Hematopoietic multipotent progenitor cell treated with erythropoietin and hydrocortisone succinate and interleukin-3 and kit ligand, for 4 days (in vitro differentiated cells): ENCODE measurements at regions not wholly inside any gene's neighbourhood (a gene's known extent, or its start where the extent isn't known, plus 50 kb on each side); places are given as distances from the start of the nearest gene placed in this dataset.

ENCODE experiments used
- DNase-seq: peaks from one replicate; pipeline ENCODE4 v3.0.0-alpha.2; 2015

GRCh38 chr12:123100882-123101281 lies 50.0 kb downstream of the PITPNM2 start:
- DNase-seq: no peak

GRCh38 chr12:123100450-123100849 lies 50.4 kb downstream of the PITPNM2 start:
- no peak for DNase-seq

GRCh38 chr12:123099560-123100192 lies 51.2 kb downstream of the PITPNM2 start:
- DNase-seq: no peak

- DNase-seq: no peak
Observed at GRCh38 chr12:123098780-123099179, 52.1 kb downstream of the PITPNM2 start.

GRCh38 chr12:123097561-123098084 lies 53.3 kb downstream of the PITPNM2 start:
- DNase-seq: no peak

- no peak for DNase-seq
Observed at GRCh38 chr12:123096741-123097140, 54.1 kb downstream of the PITPNM2 start.

- DNase-seq: no peak
Observed at GRCh38 chr12:123096182-123096581, 54.7 kb downstream of the PITPNM2 start.

GRCh38 chr12:123095078-123095881 lies 55.6 kb downstream of the PITPNM2 start:
- DNase-seq: no peak

GRCh38 chr12:123094349-123095077 lies 56.4 kb downstream of the PITPNM2 start:
- peak; percentile 58 for DNase-seq

- no peak for DNase-seq
Observed at GRCh38 chr12:123092866-123093265, 58.0 kb downstream of the PITPNM2 start.

- peak; percentile 49 for DNase-seq
Observed at GRCh38 chr12:123091230-123092150, 59.4 kb downstream of the PITPNM2 start.

- DNase-seq: peak; percentile 82
Observed at GRCh38 chr12:123089631-123090353, 61.1 kb downstream of the PITPNM2 start.

GRCh38 chr12:123089140-123089539 lies 61.8 kb downstream of the PITPNM2 start:
- DNase-seq: peak; percentile 80

- peak; percentile 90 for DNase-seq
Observed at GRCh38 chr12:123085730-123086487, 65.0 kb downstream of the PITPNM2 start.

- no peak for DNase-seq
Observed at GRCh38 chr12:123085066-123085465, 65.8 kb downstream of the PITPNM2 start.

- no peak for DNase-seq
Observed at GRCh38 chr12:123083661-123084571, 67.0 kb downstream of the PITPNM2 start.

- DNase-seq: no peak
Observed at GRCh38 chr12:123080634-123081033, 70.3 kb downstream of the PITPNM2 start.

- DNase-seq: peak; percentile 56
Observed at GRCh38 chr12:123078531-123079155, 72.2 kb downstream of the PITPNM2 start.

GRCh38 chr12:123078120-123078465 lies 72.8 kb downstream of the PITPNM2 start:
- DNase-seq: no peak
